ENCODE measurements at regions not wholly inside any gene's neighbourhood (a gene's known extent, or its start where the extent isn't known, plus 50 kb on each side); places are given as distances from the start of the nearest gene placed in this dataset.

DNA sequence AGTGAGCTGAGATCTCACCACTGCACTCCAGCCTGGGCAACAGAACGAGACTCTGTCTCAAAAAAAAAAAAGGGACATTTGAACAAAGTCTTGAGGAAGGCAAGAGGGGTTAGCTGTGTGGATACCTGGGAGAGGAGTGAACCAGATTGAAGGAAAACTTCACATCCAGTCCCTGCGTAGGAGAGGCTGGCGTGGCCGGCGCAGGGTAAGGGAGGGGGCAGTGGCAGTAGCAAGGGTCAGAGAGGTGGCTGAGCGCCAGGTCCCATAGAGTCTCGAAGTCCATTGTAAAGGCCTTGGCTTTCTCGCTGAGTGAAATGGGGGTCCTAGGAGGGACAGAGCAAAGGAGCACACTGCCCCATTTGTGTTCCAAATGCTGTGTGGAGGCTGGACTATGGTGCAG lies 171.8 kb upstream of the WSCD1 start:
- Histone ChIP-seq H3K4me3 (ENCODE audit: low read length in 3 of 3) (no peak overlapping the region), H3K9ac (ENCODE audit: low read length in 3 of 3) (no peak overlapping the region), H3K9me3 (ENCODE audit: control insufficient read depth in 2 of 3, insufficient read depth in 1 of 3, low read length in 3 of 3) (no peaks in the 10 kb centered on the region), H3K27me3 (ENCODE audit: control insufficient read depth, insufficient read depth, low read length) (no peaks in the 10 kb centered on the region), H3K27ac (ENCODE audit: low read depth in 2 of 2, low read length in 2 of 2) (no peak overlapping the region), H3K4me1 (ENCODE audit: control insufficient read depth in 2 of 3, insufficient read depth in 2 of 3, low read depth in 1 of 3, low read length in 3 of 3) (no peaks in the 10 kb centered on the region), H3K36me3 (ENCODE audit: control insufficient read depth in 2 of 3, insufficient read depth in 3 of 3, low read length in 3 of 3) (no peaks in the 10 kb centered on the region)
- TF ChIP-seq, protein P1, sequence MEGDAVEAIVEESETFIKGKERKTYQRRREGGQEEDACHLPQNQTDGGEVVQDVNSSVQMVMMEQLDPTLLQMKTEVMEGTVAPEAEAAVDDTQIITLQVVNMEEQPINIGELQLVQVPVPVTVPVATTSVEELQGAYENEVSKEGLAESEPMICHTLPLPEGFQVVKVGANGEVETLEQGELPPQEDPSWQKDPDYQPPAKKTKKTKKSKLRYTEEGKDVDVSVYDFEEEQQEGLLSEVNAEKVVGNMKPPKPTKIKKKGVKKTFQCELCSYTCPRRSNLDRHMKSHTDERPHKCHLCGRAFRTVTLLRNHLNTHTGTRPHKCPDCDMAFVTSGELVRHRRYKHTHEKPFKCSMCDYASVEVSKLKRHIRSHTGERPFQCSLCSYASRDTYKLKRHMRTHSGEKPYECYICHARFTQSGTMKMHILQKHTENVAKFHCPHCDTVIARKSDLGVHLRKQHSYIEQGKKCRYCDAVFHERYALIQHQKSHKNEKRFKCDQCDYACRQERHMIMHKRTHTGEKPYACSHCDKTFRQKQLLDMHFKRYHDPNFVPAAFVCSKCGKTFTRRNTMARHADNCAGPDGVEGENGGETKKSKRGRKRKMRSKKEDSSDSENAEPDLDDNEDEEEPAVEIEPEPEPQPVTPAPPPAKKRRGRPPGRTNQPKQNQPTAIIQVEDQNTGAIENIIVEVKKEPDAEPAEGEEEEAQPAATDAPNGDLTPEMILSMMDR (IDR thresholded peaks at IDR 0.05; ENCODE audit: borderline replicate concordance, extremely low read depth, insufficient read depth) = no peak
- intact Hi-C loops (cut with DNase I) = no loop called here
- FAIRE-seq (no peak), DNase-seq (no peak)

DNA sequence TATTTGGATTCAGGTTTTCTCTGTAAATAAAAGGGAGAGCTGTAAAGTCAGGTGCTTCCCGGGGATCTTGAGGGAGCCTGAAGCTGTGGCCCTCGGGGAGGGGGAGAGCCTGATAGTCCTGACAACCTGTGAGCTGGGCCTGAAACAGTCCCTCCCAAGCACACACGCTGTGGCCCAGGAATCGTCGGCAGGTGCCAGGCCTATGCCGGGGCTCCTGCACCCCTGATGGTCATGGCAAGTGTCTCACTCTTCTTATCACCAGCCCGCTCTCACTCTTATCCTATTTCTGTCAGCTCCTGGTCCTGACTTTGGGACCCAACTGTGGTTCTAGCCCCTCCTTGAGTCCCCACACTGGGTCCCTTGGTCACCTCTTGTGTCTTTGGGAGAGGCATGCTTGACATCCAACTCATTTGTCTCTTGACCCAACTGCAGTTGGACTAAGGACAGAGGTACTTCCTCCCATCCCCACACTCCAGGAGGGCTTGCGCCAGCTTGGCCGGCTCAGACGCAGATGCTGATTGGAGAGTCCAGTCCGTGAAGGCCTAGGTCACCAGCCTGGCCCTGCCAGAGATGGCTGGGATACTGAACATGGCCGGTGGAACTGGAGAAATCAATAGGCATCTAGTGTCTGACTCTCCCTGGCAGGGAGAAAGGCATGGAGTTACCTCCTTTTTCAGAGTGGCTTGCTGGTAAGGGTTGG lies 170.5 kb upstream of the WSCD1 start:
- Histone ChIP-seq H3K4me1 (ENCODE audit: control insufficient read depth in 2 of 3, insufficient read depth in 2 of 3, low read depth in 1 of 3, low read length in 3 of 3) (no peaks in the 10 kb centered on the region), H3K27ac (ENCODE audit: low read depth in 2 of 2, low read length in 2 of 2) (no peak overlapping the region), H3K4me3 (ENCODE audit: low read length in 3 of 3) (no peak overlapping the region), H3K9me3 (ENCODE audit: control insufficient read depth in 2 of 3, insufficient read depth in 1 of 3, low read length in 3 of 3) (peaks cover 0 to 5% (median 0%) of the 10 kb centered on the region in 3 donors), H3K36me3 (ENCODE audit: control insufficient read depth in 2 of 3, insufficient read depth in 3 of 3, low read length in 3 of 3) (no peaks in the 10 kb centered on the region), H3K9ac (ENCODE audit: low read length in 3 of 3) (no peak overlapping the region), H3K27me3 (ENCODE audit: control insufficient read depth, insufficient read depth, low read length) (no peaks in the 10 kb centered on the region)
- TF ChIP-seq, protein P1 (IDR thresholded peaks at IDR 0.05; ENCODE audit: borderline replicate concordance, extremely low read depth, insufficient read depth) = no peak
- intact Hi-C loops (cut with DNase I) = no loop called here
- no peak for DNase-seq
- FAIRE-seq = no peak

DNA sequence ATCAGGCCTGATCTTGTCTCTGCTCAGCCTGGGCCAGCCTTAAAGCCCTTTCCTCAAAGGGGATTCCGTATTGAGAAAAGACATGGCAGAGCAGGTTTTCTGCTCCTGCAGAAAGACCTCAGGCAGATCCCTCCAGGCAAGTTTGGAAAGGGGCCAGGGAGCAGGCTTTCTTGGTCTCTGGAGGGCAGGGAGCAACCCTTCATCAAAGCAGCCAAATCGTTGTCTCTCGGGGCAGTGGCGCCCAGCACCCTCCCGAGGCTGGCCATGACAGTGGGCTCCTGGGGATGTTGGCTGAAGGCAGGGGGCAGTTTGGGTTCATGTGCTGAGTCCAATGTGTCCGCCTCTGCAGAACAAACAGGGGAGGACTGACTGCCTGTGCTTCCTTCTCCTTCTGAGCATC lies 168.4 kb upstream of the WSCD1 start:
- no peak for DNase-seq
- no peak for FAIRE-seq
- TF ChIP-seq, protein P1 (IDR thresholded peaks at IDR 0.05; ENCODE audit: borderline replicate concordance, extremely low read depth, insufficient read depth) = no peak
- no peak overlapping the region for H3K9ac ChIP-seq (ENCODE audit: low read length in 3 of 3)
- no peaks in the 10 kb centered on the region for H3K36me3 ChIP-seq (ENCODE audit: control insufficient read depth in 2 of 3, insufficient read depth in 3 of 3, low read length in 3 of 3)
- no peak overlapping the region for H3K4me3 ChIP-seq (ENCODE audit: low read length in 3 of 3)
- intact Hi-C loops (cut with DNase I) = no loop called here
- no peaks in the 10 kb centered on the region for H3K4me1 ChIP-seq (ENCODE audit: control insufficient read depth in 2 of 3, insufficient read depth in 2 of 3, low read depth in 1 of 3, low read length in 3 of 3)
- H3K9me3 ChIP-seq (ENCODE audit: control insufficient read depth in 2 of 3, insufficient read depth in 1 of 3, low read length in 3 of 3) = peaks cover 0 to 5% (median 0%) of the 10 kb centered on the region in 3 donors
- H3K27ac ChIP-seq (ENCODE audit: low read depth in 2 of 2, low read length in 2 of 2) = no peak overlapping the region
- H3K27me3 ChIP-seq (ENCODE audit: control insufficient read depth, insufficient read depth, low read length) = no peaks in the 10 kb centered on the region

Measured in kidney (tissue), 13 donors.